ENCODE measurements at regions not wholly inside any gene's neighbourhood (a gene's known extent, or its start where the extent isn't known, plus 50 kb on each side); places are given as distances from the start of the nearest gene placed in this dataset.
"Not testable (repeated sequence)": the region's sequence is repeated elsewhere in the genome, so short reads cannot be mapped to it uniquely, and the experiment has no call there.

- no peak for DNase-seq (ENCODE audit: low spot score)
Observed at GRCh38 chr7:22066522-22066921, 120.8 kb upstream of the CDCA7L start.

DNA sequence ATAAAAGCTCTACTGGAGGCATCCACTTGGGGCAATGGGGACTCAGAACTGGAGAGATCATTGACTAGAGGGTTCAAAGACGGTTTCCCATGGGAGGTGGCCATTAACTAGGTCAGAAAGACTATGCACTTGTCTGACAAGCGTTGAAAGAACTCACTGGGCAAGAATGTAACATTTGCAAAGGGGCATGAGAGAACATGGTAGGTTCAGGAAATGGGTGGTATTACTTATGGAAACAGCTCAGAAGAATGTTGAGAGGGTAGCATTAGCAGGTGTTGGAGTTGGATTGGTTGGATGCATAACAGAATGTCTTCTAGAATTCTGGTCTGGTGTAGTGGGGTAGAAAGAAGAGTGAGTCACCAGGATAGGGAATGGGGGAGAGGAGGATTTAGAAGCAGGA is 119.1 kb upstream of the CDCA7L start:
- no peak for DNase-seq (ENCODE audit: low spot score)

GRCh38 chr7:22061775-22062174 is 116.1 kb upstream of the CDCA7L start:
- DNase-seq (ENCODE audit: low spot score): no peak

- no peak for DNase-seq (ENCODE audit: low spot score)
Observed at GRCh38 chr7:22060863-22061262, 115.2 kb upstream of the CDCA7L start.

- no peak for DNase-seq (ENCODE audit: low spot score)
Observed at GRCh38 chr7:22060197-22060596, 114.5 kb upstream of the CDCA7L start.

GRCh38 chr7:22055226-22055625 is 109.5 kb upstream of the CDCA7L start:
- no peak for DNase-seq (ENCODE audit: low spot score)

- no peak for DNase-seq (ENCODE audit: low spot score)
Observed at GRCh38 chr7:22052674-22053365, 107.1 kb upstream of the CDCA7L start.

DNA sequence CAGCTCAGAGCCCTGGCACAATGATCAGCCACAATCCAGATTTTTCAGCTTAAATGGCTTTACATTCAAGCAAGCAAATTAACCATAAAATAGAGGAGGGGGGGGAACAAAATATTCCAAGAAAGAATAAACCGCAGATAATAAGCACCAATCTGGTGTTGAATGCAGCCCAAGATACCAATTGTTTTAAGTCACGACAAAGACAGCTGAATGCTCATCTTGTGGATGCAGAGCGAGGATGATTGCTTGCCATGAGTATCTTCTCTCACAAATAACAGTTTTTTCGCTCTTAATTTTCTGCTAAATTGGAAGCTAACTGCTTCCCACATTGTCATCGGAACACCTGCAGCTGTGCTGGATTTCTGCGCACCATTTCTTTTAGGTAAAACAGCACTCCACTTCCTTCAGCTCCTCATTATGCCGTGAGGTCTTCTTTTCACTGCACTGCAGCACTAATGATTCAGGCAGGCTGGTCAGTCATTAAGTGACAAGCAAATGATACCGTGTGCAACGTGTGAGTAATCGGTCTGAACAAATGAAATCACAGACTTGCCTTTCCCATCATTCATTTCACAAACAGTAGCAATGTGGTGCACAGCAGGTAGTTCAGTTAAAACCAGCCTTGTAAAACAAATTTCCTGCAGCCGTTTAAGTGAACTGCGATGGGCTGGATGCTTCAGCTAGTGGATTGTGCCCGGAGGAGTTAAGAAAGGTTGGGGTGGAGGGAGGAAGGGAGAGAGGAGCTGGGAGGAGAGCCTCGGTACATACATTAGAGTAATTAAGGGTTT is 106.4 kb upstream of the CDCA7L start:
- no peak for DNase-seq (ENCODE audit: low spot score)

DNA sequence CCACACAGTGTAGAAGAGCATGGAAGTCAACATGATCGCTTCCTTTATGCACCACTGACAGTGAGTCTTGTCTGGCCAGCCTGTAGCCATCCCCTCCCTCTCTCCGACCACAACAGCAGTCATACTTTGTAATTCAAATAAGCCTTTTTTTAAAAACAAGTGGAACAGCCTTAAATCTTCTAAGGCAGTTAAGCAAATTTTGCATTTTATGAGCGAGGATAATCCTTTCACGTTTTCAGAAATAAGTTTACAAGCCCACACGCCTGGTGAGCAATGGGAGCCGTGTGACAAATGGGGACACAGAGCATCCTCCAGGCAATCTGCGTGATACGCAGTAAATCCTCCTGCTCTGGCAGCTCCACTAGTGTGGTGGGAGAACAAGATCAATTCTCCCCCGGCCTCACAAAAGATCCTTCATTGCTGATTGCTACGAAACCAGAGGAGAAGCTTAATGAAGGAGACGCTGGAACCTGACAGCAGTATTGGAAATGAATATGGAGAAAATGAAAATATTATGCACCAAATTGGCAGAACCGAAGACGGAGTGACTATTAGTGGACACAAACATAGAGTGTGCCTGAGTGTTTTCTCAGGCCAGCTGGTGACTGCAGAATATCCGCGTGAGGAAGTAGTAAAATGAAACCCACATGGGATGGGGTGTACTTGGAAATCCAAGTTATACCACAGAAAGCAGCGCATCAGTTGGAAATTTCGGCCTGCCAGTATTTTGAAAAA is 104.2 kb upstream of the CDCA7L start:
- no peak for DNase-seq (ENCODE audit: low spot score)

GRCh38 chr7:22043367-22043766 is 97.7 kb upstream of the CDCA7L start:
- DNase-seq (ENCODE audit: low spot score): no peak

DNA sequence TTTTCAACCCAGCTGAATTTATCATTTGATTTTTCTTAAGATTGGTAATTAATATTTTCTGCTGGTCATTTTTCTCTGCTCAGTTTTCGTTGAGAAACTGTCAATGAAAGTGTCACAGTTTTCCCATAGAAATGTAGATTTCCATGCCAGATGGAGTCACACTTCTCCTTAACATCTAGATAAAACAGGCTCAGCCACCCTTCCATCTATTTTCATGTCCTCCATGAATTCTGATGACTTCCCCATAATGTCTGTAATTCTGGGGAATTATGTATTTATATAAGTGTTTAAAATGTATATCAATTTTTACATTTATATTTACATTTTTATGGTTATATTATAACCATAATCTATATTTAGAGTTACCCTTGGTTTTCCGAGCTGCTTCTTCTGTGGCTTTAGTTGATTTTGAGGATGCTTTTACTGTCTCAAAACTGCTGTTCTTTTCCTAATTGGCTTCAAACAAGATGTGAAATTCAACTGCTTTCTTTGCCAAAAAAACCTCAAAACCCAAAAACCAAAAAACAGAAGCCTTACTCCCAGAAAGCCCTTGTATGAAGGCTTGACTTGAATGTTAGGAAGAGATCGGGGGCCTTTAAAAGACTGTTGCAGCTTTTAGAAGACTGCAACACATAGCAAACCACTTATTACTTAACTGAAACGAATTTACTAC is 95.4 kb upstream of the CDCA7L start:
- no peak for DNase-seq (ENCODE audit: low spot score)

- DNase-seq (ENCODE audit: low spot score): no peak
Observed at GRCh38 chr7:22039670-22040069, 94.0 kb upstream of the CDCA7L start.

DNA sequence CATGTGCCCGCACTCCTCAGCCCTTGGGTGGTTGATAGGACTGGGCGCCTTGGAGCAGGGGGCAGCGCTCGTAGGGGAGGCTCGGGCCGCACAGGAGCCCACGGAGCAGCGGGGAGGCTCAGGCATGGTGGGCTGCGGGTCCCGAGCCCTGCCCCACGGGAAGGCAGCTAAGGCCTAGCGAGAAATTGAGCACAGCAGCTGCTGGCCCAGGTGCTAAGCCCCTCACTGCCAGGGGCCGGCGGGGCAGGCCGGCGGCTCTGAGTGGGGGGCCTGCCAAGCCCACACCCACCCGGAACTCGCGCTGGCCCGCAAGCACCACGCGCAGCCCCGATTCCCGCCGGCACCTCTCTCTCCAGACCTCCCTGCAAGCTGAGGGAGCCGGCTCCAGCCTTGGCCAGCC is 86.7 kb upstream of the CDCA7L start:
- DNase-seq (ENCODE audit: low spot score): not testable (repeated sequence)

GRCh38 chr7:22028656-22029055 is 83.0 kb upstream of the CDCA7L start:
- DNase-seq (ENCODE audit: low spot score): not testable (repeated sequence)

DNA sequence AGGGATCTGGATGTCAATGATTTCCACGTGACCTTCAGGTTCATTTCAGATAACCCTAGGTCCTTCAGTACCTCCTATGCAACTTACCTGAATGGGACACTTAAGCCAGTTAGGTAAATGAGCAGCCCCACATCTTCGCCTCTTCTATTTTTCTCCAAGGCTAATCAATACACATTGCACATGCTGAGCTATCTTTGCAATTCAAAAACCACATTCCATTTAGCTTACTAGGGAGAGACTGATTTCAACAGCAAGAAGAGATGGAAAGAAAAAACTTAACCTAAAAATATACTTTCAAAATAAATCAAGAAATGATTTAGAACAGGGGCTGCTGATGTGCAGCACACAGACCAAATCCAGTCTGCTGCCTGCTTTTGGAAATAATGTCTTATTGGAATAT is 81.8 kb upstream of the CDCA7L start:
- DNase-seq (ENCODE audit: low spot score): no peak

- no peak for DNase-seq (ENCODE audit: low spot score)
Observed at GRCh38 chr7:22025983-22026382, 80.3 kb upstream of the CDCA7L start.

DNA sequence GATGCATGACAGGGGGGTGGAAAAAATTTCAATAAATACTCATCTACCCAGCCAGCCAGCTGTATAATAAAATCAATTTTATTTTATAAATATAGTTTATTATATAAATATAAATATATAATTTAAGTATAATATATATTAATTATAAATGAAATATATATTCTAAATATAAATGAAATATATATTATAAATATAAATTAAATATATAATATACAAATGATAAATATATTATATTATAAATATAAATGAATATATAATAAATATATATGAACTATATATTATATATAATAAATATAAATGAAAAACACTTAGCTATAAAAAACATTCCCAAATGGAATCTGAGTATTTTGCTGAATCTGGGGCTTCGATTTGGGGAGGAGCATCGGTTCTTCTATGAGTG is 79.4 kb upstream of the CDCA7L start:
- no peak for DNase-seq (ENCODE audit: low spot score)

GRCh38 chr7:22019931-22020330 is 74.2 kb upstream of the CDCA7L start:
- DNase-seq (ENCODE audit: low spot score): no peak

DNA sequence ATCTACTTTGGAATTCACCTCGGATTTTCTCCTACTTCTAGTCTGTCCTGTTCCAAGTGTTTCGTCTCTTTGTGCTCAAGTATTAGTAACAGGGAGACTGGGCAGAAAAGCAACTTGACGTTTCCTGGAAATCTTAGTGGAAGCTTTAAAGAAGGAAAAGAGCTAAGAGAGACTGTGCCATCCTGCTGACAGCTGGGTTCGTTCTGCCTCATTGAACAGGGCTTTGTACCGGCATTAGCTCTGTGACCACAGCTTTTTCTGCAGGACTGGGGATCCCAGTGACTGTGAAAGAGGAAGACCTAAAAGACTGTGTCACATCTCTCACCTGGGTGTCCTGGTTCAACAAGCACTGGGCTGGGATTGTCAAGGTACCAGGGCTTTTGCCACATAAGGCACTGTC is 70.8 kb upstream of the CDCA7L start:
- DNase-seq (ENCODE audit: low spot score): no peak

DNA sequence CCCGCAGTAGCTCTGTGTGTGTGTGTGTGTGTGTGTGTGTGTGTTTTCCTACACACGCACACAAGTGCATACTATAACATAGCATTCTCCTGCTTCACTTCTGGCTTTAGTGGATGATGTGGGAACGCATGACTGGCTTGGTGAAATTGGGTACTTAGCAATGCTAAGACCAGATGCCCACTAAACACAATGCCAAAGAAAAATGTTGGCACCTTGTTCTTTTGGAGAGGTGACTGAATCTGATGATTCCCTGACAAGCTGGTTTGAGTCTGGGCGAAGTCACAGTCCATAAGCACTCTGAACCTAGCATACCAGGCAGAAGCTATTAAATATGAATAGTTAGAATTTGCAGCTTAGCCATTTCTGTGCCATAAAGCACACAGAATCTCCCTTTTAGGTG is 68.0 kb upstream of the CDCA7L start:
- DNase-seq (ENCODE audit: low spot score): no peak

DNA sequence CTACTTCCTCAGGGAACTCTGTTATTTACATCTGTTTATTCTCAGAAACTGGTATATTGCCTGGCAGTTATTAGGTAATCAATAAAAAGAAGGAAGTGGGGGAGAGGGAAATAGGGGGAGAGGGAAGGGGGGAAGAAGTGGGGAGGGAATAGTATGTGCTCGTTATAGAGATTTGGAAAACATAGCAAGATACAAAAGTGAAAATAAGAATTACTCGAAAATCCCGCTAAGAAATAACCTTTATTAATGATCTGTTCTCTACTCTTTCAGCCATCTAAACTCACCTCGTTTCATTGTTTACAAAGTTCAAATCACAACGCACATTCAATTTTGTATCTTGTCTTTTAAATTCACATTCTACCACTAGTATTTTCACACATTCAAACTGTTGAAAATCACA is 63.0 kb upstream of the CDCA7L start:
- DNase-seq (ENCODE audit: low spot score): no peak

- DNase-seq (ENCODE audit: low spot score): no peak
Observed at GRCh38 chr7:22008087-22008486, 62.4 kb upstream of the CDCA7L start.

GRCh38 chr7:22005151-22005550 is 59.5 kb upstream of the CDCA7L start:
- no peak for DNase-seq (ENCODE audit: low spot score)
